ENCODE measurements at regions not wholly inside any gene's neighbourhood (a gene's known extent, or its start where the extent isn't known, plus 50 kb on each side); places are given as distances from the start of the nearest gene placed in this dataset.

GRCh38 chr6:134480593-134480992, 162.7 kb upstream of the SGK1 start:
- TF ChIP-seq CTCF (IDR thresholded peaks at IDR 0.05) (no peak), POLR2A (IDR thresholded peaks at IDR 0.05) (no peak)
